Stimulated activated CD4-positive, alpha-beta T cell treated with anti-CD3 and anti-CD28 coated beads, Interleukin-2, amount 100 ng/mL, for 48 hours (primary cell): ENCODE measurements at regions not wholly inside any gene's neighbourhood (a gene's known extent, or its start where the extent isn't known, plus 50 kb on each side); places are given as distances from the start of the nearest gene placed in this dataset.
"Not testable (repeated sequence)": the region's sequence is repeated elsewhere in the genome, so short reads cannot be mapped to it uniquely, and the experiment has no call there.

Experiments
- DNase-seq, 2 donors: peaks; one replicate each; pipeline ENCODE4 v3.0.0-alpha.2; 2020

DNA sequence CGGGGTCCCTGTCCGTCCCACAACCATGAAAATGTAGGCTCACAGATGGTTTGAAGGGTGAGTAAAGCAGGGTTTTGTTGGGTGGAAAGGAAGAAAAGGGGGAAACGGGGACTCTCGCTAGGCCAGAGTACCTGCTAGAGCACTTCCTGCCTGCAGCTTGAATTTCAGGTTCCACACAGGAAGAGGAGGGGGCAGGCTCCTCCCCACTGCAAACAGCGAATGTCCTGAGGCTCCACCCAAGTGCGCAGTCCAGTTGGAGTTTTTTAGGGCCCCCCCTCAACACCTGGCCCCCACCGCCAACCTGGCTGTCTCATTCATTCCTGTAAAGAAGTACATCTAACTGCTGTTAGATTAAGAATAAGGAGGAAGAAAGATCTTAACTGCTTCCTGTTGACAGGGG, 414.7 kb downstream of the SH2D4B start:
- no peak for DNase-seq

DNA sequence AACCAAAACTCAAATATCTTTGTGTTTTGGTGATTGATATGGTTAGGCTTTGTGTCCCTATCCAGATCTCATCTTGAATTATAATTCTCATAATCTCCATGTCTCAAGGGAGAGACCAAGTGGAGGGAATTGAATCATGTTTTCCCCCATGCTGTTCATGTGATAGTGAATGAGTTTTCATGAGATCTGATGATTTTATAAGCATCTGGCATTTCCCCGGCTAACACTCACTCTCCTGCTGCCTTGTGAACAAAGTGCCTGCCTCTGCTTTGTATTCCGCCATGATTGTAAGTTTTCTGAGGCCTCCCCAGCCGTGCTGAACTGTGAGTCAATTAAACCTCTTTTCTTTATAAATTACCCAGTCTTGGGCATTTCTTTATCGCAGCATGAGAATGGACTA, 419.5 kb downstream of the SH2D4B start:
- DNase-seq: no peak

- no peak for DNase-seq
Observed at GRCh38 chr10:80964179-80964578, 426.5 kb downstream of the SH2D4B start.

DNA sequence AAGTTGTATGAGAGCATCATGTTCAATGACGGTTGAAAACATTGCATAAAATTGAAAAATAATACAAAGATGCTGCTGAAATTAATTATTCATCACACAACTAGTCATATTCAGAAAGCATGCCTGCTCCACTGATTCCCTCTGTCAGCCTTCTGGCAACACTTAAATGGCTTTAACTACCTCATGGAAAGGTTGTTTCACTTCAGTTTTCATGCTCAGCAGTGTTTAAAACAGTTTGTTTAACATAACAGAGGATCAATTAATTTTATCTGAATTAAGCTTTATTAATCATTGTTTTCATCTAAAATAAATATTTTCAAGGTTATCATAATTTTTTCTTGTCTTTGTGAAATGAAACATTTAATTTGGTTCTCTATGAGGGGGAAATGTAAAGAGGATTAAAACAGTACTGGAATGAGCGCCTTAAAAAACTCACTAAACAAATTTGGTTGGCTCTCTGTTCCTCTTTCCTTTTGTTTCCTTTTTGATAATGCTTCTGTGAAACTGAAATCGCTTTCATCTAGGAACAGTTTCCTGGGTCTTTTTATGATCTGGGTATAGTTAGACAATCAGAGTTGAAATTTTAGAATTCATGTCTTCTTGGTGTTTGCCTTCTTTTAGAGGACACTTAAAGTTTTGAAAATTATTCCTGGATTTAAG, 427.4 kb downstream of the SH2D4B start:
- no peak for DNase-seq

DNA sequence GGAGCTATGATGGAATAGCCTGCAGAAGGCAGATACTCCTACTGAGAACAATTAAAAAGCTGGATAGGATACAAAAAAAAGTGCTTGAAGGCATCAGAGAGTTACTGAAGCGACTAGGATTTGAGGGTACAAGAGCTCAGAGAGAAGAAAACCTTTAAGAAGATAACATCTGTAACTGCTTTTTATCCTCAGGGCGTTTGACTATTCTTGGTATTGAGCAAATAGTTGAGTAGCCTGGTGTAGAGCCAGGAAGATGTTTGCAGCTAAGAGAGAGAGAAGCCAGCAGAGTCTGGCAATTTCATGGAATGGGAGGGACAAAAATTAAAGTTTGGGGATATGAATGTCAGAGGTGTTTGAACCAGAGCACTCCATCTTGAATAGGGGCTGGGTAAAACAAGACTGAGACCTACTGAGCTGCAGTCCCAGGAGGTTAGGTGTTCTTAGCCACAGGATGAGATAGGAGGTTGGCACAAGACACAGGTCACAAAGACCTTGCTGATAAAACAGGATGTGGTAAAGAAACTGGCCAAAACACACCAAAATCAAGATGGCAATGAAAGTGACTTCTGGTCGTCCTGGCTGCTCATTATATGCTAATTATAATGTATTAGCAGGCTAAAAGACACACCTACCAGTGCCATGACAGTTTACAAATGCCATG, 428.8 kb downstream of the SH2D4B start:
- no peak for DNase-seq

DNA sequence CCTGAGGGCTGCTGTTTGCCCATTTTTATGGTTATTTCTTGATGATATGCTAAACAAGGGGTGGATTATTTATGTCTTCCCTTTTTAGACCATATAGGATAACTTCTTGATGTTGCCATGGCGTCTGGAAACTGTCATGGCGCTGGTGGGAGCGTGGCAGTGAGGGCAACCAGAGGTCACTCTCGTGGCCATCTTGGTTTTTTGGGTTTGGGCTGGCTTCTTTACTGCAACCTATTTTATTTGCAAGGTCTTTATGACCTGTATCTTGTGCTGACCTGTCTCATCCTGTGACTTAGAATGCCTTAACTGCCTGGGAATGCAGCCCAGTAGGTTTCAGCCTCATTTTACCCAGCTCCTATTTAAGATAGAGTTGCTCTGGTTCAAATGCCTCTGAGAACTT, 429.7 kb downstream of the SH2D4B start:
- DNase-seq: not testable (repeated sequence)

- no peak for DNase-seq
Observed at GRCh38 chr10:80968903-80969302, 431.2 kb downstream of the SH2D4B start.

DNA sequence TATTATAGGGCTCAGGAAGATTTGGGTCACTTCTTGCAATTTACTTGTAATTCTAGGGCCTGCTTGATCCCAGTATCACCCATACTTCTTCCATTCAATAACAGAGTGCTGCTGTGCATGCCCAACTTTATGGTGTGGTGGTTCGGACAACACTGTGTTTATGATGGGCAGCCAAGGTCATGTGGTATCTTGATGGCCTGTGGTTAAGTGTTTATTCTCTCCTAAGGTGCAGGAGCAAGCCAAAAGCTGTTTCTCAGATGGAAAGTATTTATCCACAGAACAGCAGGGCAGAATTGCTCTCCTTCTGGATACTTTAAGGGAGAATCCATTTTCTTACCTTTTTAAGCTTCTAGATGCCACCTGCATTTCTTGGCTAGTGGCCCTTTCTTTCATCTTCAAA, 433.8 kb downstream of the SH2D4B start:
- no peak for DNase-seq

DNA sequence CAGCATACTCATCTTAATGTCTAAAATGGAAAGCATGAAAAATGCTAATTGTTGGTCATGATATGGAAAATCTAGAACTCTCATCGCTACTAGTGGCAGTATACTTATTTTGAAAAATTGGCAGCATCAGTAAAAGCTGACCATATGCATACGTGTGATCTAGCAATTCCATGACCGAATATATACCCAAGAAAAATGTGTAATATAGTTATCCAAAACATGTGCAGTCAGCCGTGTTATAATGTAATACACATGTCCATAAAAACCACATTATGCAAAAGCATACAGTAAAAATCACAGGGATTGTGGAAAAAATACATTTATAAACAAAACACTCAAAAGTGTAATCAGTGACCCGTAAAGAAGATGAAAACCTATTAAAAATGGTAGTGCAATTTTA, 439.0 kb downstream of the SH2D4B start:
- DNase-seq: no peak

- no peak for DNase-seq
Observed at GRCh38 chr10:80985102-80985501, 447.4 kb downstream of the SH2D4B start.

- no peak for DNase-seq
Observed at GRCh38 chr10:80986596-80986995, 448.9 kb downstream of the SH2D4B start.

GRCh38 chr10:80988755-80989154, 451.1 kb downstream of the SH2D4B start:
- DNase-seq: no peak

DNA sequence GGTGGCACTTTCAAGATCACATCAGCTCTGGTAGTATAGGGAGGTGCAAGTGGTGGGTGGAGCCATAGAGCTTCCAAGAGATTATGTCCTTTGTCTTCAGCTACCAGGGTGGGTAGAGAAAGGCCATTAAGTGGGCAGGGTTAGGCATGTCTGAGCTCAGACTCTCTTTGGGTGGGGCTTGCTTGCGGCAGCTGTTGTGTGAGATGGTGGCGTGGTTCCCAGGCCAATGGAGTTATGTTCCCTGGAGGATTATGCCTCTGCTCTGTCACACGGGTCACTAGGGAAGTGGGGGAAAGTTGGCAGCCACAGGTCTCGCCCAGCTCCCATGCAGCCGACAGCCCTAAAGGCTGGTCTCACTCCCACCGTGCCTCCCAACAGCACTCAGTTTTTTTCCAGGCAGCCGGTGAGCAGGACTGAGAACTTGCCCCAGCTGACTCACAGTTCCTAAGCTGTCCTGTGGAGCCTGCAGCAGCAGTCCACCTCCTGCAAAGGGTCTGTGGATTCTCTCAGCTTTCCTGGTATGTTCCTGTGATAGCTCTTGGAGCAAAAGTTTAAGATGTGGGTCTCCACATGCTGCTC, 459.0 kb downstream of the SH2D4B start:
- DNase-seq: no peak

- DNase-seq: no peak
Observed at GRCh38 chr10:81000781-81001180, 463.1 kb downstream of the SH2D4B start.

GRCh38 chr10:81002382-81002781, 464.7 kb downstream of the SH2D4B start:
- no peak for DNase-seq

DNA sequence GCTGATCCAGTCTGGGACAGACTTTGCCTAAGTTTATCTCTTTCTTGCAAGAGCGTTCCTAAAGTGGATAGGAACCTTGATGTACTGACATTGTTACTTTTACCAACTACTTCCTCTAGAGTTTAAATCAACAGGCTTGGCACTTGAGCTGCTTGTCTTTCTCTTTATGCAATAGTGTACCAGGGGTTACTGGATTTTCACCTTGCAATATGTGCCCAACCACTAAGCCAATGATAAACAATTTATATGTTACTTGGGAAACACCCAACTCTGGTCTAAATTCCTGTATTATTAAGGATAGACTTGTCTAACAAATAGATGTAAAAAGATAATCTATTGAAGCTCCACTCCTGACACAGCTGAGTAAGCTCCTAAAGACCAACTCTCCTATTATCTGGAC, 470.2 kb downstream of the SH2D4B start:
- DNase-seq: no peak

- DNase-seq: no peak
Observed at GRCh38 chr10:81008726-81009125, 471.0 kb downstream of the SH2D4B start.

DNA sequence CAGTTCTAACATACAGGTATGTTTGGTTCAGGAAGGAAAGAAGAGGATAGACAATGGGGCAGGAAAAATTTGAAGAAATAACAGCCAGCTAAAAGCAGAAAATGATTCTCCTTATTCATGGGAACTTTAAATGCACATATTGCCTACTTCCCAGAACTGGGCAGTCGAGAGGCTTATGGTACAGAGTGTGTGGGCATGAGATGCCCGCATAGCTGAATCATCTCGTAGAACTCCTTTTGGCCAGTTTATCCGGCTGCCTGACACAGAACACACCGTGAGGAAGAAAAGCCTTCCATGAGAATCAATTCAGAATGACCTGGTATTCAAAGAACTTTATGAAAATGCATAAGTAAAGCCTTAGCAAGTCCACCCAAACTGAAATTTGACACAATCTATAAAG, 471.6 kb downstream of the SH2D4B start:
- no peak for DNase-seq

- DNase-seq: no peak
Observed at GRCh38 chr10:81013771-81014170, 476.1 kb downstream of the SH2D4B start.

- DNase-seq: no peak
Observed at GRCh38 chr10:81019029-81019890, 481.6 kb downstream of the SH2D4B start.

GRCh38 chr10:81021428-81022129, 483.9 kb downstream of the SH2D4B start:
- no peak for DNase-seq

GRCh38 chr10:81026591-81026990, 488.9 kb downstream of the SH2D4B start:
- DNase-seq: no peak

- DNase-seq: no peak
Observed at GRCh38 chr10:81027223-81027622, 489.5 kb downstream of the SH2D4B start.
